ENCODE measurements at regions not wholly inside any gene's neighbourhood (a gene's known extent, or its start where the extent isn't known, plus 50 kb on each side); places are given as distances from the start of the nearest gene placed in this dataset.
A peak's percentile ranks its signal among the peaks of the same experiment; 100 is the strongest.

DNA sequence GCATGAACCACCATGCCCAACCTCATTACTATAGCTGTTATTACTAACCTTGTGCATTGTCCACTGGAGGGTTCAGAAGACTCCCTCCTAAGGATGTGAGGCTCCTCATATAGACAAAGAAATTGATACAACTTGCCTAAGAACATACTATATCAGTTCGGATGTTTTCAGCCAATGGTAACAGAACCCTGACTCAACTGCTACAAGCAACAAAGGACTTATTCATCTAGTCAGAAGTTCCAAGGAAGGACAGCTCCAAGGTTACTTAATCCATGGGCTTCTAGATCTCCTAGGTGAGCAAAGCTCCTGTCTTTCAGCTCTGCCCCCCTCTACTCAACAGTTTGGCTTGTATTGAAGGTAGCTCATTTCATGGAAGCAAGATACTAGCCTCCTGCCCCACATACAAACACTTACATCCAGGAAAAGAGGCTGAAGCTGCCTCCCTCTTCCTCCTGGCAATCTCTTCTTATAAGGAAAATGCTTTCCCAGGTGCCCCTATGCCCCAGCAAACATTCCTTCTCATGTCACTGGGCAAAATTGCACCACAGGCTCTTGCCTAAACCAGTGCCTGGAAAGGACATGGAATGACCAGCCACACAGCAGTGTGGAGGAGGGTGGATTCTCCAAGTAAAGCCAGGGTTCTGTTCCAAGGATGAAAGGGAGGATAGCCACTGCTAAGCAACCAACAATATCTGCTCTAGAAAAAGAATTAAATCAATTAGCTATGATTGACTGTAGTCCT, 497.8 kb downstream of the FOXO1 start:
- peak; percentile 82 for DNase-seq (ENCODE audit: low read depth)

DNA sequence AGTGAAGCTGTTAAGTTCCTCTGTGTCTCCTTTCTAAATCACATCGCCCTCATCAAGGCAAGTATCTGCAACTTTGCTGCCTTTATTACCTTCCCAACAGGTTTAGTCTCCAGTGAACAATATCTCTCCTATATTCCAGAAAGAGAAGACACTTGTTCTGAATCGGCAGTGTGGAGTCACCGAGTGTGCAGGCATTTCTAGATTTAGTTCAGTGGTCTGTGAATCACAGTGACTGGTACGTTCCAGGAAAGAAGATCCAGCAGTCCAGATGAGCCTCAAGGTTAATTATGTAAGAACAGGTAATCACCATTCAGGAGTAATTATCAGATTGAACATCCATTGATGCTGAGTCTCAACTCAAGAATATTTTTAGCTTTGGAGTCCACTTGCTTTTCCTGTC, 497.0 kb downstream of the FOXO1 start:
- no peak for DNase-seq (ENCODE audit: low read depth)

DNA sequence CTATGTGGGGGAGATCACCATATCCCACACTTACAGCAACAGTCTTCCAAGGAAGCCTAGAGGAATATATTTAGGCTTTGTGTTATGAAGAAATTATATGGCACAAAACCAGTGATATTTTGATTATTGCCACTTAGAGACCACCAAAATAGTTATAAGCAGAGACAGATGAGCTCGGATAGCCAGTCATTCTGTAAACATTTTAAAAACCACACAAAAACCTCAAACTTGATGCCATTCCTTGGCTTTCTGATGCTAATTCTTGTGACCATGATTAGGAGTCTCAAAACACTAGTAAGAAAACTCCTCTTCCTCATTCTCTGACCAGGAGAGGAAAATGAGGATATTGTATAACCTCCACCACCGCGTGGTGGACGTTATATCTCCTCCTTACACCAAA, 496.4 kb downstream of the FOXO1 start:
- no peak for DNase-seq (ENCODE audit: low read depth)

DNA sequence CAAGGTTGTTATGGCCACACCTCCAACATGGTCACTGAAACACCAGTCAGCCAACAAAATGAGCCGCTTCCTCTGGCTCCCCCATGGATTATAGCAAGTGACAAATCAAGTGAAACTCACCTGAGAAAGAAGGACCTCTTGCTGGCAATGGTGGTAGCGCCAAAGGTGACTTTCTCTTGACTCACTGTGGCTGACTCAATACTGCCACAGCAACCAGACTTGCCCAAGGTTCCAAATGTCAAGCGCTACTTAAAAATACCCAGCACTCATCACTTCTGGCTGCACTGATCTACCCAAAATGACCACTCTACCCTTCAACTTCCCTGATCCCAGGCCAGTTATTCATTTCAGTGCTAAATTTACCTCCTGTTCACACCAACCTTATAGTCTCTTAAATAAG, 495.5 kb downstream of the FOXO1 start:
- DNase-seq (ENCODE audit: low read depth): peak; percentile 50

DNA sequence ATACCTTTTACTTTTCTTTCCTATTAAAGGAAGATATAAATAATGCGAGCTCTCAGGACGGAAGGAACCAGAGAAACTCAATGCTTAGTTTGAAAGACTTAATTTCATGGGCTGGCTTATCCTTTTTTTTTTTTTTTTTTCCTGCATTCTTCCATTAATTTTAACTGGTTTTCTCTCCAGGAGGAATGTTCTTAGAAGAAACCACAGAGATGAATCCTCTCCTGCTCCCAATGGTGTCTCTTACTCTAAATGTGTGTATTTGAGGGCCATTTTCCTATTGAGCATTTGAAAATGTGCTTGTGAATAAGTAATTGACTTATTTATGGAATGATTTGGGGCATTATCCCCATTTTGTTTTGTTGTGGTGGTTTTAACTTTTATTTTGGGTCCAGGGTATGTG, 494.9 kb downstream of the FOXO1 start:
- peak; percentile 54 for DNase-seq (ENCODE audit: low read depth)

DNA sequence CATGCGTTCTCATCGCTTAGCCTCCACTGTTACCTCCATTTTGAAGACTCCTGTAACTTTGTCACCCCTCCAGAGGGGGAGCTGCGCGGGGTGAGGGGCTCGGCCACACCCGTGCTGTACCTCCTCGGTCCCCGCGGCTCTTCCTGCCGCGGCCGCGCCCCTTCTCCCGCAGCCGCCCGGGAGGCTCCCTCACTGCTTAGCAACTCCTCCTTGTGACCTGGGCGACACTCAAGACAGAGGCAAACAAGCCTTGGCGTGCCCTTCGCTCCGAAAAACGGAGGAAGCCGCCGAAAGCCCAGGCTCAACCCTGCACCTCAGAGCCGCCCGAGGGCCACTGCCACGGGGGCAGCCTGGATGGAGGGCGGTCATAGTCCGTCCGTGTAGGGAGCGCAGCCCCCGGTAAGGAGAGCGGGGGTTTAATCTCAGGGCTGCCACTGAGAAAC, 494.3 kb downstream of the FOXO1 start:
- DNase-seq (ENCODE audit: low read depth): no peak

DNA sequence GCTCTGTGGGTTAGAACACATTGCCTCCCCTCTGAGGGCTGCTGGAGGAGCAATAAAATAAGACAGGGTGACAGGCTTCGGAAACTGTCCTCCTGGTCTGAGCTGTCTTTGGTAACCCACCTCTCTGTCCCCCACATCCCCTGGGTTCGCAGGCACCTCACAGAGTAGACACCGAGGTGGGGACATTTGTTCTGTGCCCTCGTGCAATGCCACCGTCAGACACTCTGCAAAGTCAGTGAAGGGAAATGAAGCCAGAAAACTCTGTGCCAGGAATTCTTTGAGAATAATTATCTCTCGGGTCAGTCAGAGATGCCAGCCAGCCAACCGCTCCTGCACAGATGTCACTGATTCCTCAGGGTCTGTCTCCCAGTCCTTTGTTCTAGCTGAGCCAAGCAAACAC, 493.6 kb downstream of the FOXO1 start:
- DNase-seq (ENCODE audit: low read depth): no peak

DNA sequence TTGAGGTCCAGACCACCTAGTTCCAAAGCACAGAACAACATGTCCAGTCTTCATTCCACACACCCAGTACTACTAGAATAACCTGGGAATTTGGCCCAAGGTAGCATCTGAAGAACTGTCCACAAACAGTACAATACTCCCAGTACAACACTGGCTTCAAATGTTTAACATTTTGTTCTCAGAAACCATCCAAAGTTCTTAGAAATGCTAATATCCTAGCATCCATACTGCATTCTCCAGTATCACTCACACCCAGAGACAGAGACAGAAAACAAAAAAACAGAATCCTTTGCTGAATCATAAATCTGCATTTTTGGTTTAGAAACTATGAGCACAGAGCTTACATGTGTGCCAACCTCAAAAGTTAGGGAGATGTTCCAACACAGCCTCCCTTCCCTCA, 490.8 kb downstream of the FOXO1 start:
- no peak for DNase-seq (ENCODE audit: low read depth)

DNA sequence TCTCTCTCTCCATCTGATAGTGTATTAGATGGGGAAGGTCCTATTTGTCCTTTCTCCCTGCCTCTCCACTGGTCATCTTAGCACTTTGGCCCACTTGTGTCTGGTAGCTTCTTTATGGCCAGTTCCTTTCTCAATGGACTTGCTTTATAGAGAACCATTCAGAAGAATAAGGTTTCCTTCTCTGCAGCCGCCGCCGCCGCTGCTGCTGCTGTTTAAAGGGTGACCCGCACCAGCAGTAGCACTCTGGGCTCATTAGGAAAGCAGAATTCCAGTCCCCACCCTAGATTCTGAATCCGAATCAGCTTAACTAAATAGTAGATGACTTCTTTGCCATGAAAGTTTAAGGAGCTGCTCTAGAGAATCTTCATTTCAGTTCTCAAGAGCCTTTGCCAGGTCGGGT, 490.2 kb downstream of the FOXO1 start:
- no peak for DNase-seq (ENCODE audit: low read depth)

DNA sequence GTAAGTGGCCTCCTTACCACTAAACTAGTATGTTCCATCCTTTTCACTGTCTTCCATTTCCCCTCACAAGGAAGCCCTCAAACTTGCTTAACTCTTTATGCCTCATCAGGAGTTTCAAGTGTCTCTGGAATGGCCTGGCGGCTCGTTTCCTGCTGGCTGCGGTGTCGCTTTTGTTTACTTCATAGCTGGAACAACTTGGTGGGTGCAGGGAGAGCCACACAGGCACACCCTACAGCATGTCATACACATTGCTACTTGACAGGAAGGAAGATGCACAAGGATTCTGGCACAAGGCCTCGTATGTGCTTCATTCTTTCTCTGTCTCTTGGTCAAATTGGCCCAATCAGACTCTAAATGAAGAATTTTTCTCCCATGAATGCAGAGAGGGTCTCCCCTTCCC, 488.3 kb downstream of the FOXO1 start:
- DNase-seq (ENCODE audit: low read depth): no peak

DNA sequence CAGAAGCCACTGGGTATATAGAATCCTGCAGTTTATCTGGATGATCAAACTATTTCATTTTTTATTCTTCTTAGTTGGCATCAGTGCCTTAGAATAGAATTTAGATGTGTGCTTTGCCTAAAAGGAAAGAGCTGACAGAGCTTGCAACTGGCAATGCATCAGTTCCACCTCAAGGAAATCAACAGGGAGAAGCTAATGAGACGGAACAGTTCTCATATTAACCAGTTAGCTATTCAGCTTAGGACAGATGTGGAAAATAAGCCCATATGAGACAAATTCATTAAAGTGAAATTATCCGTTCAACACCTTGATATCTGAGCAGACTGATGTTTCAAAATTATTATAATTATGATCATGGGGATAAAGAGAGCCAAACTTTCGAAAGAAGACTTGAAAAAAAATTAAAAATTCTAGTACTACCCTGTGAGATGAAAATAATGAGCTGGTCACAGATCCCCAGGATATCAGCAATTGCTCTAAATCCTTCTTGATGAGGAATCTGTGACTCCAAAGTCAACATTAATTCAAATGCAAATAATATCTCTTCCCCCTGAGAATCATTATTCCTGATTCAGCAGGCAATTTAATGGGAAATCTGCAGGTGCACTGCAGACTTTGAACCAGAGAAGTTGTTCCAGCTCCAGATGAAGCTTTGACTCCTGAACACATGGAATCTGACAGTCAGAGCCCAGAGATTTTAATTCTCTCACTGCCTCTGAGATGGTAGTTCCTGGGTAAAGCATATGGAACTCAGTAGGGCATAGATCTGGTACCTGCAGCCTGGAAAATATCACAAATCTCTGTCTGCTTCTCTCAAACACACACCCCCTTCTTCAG, 486.8 kb downstream of the FOXO1 start:
- DNase-seq (ENCODE audit: low read depth): peak; percentile 88

DNA sequence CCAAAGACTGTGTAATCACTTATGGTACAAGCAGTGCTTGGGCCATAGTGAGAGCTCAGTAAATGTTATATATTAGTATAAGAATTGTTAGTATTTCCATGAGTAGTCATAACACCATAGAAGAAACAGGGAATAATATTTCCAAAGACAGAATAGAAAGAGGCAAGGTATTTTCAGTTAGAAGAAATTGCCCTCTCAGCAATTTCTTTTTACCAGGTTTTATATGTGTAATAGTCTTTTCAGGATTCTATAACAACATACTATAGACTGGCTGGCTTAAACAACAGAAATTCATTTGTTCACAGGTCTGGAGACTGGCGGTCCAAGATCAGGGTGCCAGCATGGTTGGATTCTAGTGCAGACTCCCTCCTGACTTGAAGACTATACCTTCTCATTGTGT, 485.7 kb downstream of the FOXO1 start:
- no peak for DNase-seq (ENCODE audit: low read depth)

DNA sequence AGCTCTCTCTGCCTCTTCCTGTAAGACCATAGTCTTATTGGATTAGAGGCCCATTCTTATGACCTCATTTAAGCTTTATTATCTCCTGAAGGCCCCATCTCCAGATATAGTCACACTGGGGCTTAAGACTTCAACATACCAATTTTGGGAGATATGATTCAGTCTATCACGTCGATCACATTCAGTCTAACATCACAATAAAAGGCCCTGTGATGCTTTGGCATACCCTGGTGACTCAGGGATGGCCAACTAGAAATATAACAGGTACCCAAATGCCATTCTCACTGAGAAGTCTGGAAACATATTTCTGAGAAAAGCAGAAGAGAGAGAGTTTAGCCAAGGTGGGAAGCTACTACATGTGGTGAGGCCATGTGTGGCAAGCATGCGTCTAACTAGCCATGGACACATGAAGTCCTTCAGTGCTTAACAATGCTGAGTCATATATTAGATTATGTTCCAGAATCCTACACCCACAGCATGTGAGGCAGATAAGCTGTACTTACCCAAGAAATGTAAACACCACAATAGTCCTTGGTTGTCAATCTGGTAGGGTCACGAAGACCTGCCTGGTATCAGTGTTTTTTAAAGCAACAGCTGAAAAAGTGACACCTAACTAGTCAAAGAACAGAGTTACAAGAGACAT, 485.1 kb downstream of the FOXO1 start:
- DNase-seq (ENCODE audit: low read depth): peak; percentile 70

DNA sequence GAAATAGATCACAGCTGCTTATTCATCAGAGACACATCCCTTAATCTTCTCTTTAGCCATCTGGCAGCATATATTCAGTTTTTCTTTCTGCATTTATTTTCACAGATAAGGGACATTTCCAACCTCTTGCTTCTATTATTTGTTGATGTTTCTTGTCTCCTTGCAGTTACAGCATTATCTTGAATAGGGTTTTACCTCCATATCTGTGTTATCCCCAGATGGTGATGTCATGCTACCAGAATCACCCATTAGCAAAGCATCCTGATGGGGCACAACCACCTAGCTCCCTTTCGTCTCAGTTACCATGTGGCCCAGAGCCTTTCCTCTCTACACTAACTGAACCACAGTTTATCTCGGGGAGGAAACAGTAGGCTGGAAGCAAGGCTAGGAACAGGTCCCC, 483.9 kb downstream of the FOXO1 start:
- no peak for DNase-seq (ENCODE audit: low read depth)

DNA sequence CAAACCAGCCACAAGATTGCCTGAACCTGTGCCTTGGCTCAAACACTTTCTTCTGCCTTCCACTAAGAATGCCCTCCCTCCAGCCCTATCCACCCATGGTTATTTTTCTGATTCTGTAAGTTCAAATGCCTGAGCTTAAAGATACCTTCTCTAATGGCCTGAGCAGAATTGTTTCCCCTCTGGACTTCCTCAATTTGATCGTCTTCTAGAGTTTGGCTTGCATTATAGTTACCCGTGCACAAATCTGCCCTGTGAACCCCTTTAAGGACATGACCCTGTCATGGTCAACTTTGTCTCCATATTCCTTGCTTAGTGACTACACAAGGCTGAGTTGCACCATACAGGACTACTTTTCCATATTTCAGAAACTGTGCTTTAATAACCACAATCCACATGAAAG, 481.0 kb downstream of the FOXO1 start:
- no peak for DNase-seq (ENCODE audit: low read depth)

DNA sequence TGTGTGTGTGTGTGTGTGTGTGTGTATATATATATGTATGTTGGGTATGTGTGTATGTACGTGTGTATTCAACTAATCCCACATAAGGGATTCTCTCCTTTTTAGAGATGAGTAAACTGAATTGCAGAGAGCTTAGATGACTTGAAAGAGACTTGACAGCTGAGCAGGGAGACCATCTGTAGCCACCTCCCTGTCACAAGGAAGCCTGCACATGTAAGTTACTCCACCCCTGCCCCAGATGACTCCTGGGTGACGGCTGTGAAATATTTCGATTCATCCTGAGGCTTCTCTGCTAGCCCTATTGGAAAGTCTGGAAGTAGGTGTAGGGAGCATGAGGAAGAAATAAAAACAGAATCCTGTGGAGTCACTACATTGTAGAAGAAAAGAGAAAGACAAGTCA, 480.4 kb downstream of the FOXO1 start:
- no peak for DNase-seq (ENCODE audit: low read depth)

DNA sequence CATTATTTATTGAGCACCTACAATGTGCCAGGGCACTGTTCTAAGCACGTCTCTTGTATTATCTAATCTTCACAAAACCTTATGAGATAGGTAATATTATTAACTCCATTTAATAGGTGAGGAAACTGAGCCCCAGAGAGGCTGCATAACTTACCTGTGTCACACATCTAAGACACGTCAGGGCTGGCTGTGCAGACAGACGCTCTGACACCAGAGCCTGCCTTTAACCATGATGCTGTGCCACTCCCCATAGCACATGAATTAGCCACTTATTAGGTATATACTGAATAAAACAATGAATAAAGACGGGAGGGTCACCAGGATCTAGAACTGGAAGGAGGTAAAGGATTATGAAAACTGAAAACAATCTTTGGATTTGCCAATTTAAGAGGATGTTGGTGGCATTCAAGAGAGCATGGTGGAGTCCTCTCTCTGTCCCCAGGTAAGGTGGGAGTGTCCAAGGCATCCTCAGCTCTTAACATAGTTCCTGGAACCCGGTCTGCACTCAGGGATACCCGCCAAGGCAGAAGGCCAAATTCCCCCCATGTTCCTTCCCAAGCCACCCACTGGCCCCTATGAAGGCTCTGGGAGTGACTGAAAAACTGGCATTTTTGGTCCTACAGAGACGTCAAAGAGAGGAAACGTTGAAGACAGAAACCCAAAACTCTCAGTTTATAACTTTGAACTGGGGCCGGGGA, 479.7 kb downstream of the FOXO1 start:
- DNase-seq (ENCODE audit: low read depth): no peak

DNA sequence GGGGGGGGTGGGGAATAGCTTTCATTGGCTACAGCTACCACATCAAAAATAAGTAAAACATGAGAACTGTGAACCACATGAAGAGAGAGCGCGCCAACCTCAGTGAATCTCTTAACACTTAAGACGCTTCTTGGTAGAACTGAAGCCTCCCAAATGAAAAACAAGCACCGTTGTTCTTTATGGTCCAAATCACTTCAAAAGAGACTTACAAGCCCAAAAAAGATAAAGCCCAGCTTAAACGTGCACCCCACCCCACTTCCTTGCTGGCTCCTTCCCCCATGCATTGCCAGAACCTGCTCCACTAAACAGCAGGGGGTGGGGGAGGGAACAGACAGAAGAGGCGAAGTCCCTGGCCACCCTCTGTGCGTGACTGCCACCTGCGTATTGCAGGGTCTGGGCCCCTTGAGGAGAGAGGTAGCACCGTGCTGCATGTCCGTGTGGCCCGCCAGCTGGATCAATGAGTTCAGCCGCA, 479.1 kb downstream of the FOXO1 start:
- DNase-seq (ENCODE audit: low read depth): no peak

DNA sequence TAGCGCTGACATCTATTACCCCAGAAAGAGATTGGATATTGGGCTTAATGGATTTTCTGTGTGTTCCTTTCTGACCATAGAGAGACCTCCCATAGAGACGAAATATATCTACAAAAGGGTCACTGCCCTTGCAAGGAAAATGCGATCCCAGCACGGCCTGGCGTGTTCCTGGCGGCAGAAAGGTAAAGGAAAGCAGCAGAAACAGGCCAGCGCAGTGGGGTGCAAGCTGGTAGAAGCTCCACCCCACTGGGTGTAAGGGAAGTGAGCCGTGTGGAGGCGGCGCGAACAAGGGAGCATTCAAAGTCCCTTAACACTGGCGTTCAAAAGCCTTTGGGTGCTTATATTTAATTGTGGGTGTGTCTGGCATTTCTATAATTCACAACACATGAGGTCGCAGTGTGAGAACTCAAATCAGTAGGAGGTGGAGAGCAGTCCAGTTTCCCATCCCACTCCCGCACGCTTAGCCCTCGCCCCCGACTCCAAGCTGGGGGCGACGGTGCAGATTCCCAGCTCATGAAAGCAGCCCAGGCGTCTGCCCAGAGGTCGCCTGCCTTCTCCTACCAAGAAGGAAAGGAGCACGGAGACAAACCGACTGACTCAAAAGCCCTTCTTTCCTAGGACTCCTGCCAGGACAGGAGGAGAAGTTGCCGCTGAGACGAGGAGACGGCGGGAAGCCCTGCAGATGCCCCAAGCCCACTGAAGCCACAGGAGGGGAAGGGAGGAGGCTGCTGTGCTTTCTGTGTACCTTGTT, 478.4 kb downstream of the FOXO1 start:
- no peak for DNase-seq (ENCODE audit: low read depth)

DNA sequence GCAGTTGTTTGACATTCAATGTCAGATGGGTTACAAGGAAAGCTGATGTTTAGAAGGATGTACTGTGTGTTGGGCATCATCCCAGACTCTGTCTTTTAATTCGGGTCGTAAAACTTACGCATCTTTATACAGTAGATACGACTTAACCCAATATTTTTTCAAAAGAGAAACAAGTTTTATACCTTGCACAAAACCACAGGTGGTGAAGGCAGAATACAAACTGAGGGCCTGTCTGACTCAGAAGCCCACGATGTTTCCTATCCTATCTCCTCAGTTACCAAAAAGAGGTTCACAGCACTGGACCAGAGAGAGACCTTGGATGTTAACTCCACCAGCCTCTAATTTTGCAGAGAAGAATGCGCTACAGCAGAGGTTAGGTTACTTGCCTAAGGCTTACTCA, 477.0 kb downstream of the FOXO1 start:
- DNase-seq (ENCODE audit: low read depth): no peak

DNA sequence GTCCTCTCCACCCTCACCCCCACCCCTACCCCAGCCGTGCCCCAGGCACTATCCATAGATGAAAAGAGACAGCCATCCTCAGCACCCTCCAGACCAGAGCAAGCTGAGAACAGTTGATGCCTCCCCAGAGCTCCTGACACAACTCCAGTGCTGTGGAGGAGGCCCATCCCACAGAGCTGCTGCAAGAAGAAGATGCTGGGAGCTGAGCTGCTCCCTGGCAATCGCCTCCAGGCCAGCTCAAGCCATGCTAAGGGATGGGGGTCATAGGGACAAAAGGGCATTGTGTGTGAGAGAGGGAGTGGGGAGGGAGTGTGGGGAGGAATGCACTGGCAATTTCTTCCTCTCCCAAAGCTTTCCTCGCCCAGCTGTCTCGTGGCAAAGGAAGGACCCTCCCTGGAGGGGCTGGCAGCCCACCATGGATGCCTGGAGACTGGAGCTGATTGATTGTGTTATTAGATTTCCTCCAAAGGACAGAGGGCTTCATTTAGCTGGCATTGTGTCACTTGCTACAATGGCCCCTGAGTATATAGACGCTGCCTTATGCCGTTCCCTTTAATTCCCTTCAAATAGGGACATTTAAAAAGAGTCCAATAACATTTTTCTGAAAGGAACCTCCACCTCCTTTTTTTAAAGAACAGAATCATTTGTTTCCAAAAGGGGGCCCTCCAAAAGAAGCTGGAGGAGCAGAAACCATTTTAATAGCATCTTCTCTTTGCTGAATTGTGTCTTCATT, 476.4 kb downstream of the FOXO1 start:
- DNase-seq (ENCODE audit: low read depth): no peak

All from renal cortical epithelial cell (primary cell).